ENCODE measurements at regions not wholly inside any gene's neighbourhood (a gene's known extent, or its start where the extent isn't known, plus 50 kb on each side); places are given as distances from the start of the nearest gene placed in this dataset.

GRCh38 chr5:77892061-77893010, 116.2 kb upstream of the TBCA start:
- no peak for TF ChIP-seq CTCF (IDR thresholded peaks at IDR 0.05)

- TF ChIP-seq CTCF (IDR thresholded peaks at IDR 0.05) = no peak
Measured at GRCh38 chr5:77885519-77885918, 109.4 kb upstream of the TBCA start.

- no peak for TF ChIP-seq CTCF (IDR thresholded peaks at IDR 0.05)
Measured at GRCh38 chr5:77882670-77883257, 106.6 kb upstream of the TBCA start.

GRCh38 chr5:77881528-77881927, 105.4 kb upstream of the TBCA start:
- TF ChIP-seq CTCF (IDR thresholded peaks at IDR 0.05) = no peak

- no peak for TF ChIP-seq CTCF (IDR thresholded peaks at IDR 0.05)
Measured at GRCh38 chr5:77877516-77878355, 101.6 kb upstream of the TBCA start.

GRCh38 chr5:77876862-77877502, 100.8 kb upstream of the TBCA start:
- TF ChIP-seq CTCF (IDR thresholded peaks at IDR 0.05) = no peak

- TF ChIP-seq CTCF (IDR thresholded peaks at IDR 0.05) = no peak
Measured at GRCh38 chr5:77876316-77876715, 100.2 kb upstream of the TBCA start.

Measured in LNCAP (cell line).